Activated CD8-positive, alpha-beta T cell treated with anti-CD3 and anti-CD28 coated beads for 36 hours (primary cell): ENCODE measurements at regions not wholly inside any gene's neighbourhood (a gene's known extent, or its start where the extent isn't known, plus 50 kb on each side); places are given as distances from the start of the nearest gene placed in this dataset.
"Not testable (repeated sequence)": the region's sequence is repeated elsewhere in the genome, so short reads cannot be mapped to it uniquely, and the experiment has no call there.

Experiments
- ATAC-seq: fragments of 200-7000 bp; cut with Tn5 transposase; one replicate; pipeline ENCODE4 v1.10.0; 2021; ENCODE audit warnings: mild to moderate bottlenecking, moderate library complexity
- CTCF ChIA-PET: fragments of 350-600 bp; sonication (Branson Sonifier 250); formaldehyde crosslinking; loops from one replicate; lab custom pipeline; 2021; ENCODE audit warnings: antibody characterized with exemption; lab: Charles Lee
- POLR2A ChIA-PET: fragments of 350-600 bp; sonication (Branson Sonifier 250); formaldehyde crosslinking; loops from one replicate; lab custom pipeline; 2021; ENCODE audit warnings: antibody characterized with exemption; lab: Charles Lee
- DNase-seq: peaks from one replicate; pipeline ENCODE4 v3.0.0-alpha.2; 2020
- H3K27ac Mint-ChIP-seq: one replicate; pipeline ENCODE4 v1.8.0; 2021; ENCODE audit warnings: mild to moderate bottlenecking, mixed read lengths
- H3K27me3 Mint-ChIP-seq: one replicate; pipeline ENCODE4 v1.8.0; 2021; ENCODE audit warnings: mixed read lengths
- H3K36me3 Mint-ChIP-seq: one replicate; pipeline ENCODE4 v1.8.0; 2021; ENCODE audit warnings: low read depth, mixed read lengths
- H3K4me1 Mint-ChIP-seq: one replicate; pipeline ENCODE4 v1.8.0; 2021; ENCODE audit warnings: low read depth, mixed read lengths
- H3K4me3 Mint-ChIP-seq: one replicate; pipeline ENCODE4 v1.8.0; 2021; ENCODE audit warnings: mild to moderate bottlenecking, moderate library complexity, mixed read lengths
- H3K9me3 Mint-ChIP-seq: one replicate; pipeline ENCODE4 v1.8.0; 2021; ENCODE audit warnings: mixed read lengths
- intact Hi-C: fragments of 100-400 bp; cut with micrococcal nuclease; formaldehyde crosslinking; loops from one replicate; pipeline ENCODE4 v1.10.0; 2022
- TF ChIP-seq, protein P1 (sequence below): fragments of 200-600 bp; IDR thresholded peaks from one replicate; pipeline ENCODE4 v1.8.0; 2022; ENCODE audit warnings: antibody characterized with exemption, mild to moderate bottlenecking

DNA sequence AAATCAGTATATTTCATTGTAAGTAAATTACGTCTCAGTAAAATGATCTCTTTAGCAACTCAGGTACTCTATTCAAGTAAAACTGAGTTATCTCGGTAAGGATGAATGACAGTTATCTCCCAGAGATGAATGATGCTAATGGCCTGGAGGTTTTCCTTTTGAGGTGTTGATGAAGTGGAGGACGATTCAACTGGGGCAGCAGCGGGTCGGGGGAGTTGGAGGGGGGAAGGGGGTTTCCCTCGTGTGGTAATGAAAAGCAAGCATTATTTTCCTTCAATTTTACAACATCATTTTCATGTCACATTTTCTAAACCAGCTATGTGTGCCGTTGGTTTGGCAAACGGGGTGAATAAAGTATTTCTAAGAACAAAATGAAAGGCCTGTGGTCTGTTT is 92.4 kb upstream of the ATXN3L start:
- Mint-ChIP-seq H3K4me1 (no peaks in the 10 kb centered on the region), H3K36me3 (no peaks in the 10 kb centered on the region), H3K27ac (no peak overlapping the region), H3K4me3 (no peak overlapping the region), H3K27me3 (no peaks in the 10 kb centered on the region), H3K9me3 (no peaks in the 10 kb centered on the region)
- TF ChIP-seq, protein P1, sequence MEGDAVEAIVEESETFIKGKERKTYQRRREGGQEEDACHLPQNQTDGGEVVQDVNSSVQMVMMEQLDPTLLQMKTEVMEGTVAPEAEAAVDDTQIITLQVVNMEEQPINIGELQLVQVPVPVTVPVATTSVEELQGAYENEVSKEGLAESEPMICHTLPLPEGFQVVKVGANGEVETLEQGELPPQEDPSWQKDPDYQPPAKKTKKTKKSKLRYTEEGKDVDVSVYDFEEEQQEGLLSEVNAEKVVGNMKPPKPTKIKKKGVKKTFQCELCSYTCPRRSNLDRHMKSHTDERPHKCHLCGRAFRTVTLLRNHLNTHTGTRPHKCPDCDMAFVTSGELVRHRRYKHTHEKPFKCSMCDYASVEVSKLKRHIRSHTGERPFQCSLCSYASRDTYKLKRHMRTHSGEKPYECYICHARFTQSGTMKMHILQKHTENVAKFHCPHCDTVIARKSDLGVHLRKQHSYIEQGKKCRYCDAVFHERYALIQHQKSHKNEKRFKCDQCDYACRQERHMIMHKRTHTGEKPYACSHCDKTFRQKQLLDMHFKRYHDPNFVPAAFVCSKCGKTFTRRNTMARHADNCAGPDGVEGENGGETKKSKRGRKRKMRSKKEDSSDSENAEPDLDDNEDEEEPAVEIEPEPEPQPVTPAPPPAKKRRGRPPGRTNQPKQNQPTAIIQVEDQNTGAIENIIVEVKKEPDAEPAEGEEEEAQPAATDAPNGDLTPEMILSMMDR: no peak
- intact Hi-C loops: no loop called here
- ChIA-PET POLR2A (no interaction called here), CTCF (no interaction called here)
- DNase-seq: no peak
- ATAC-seq: no peak

DNA sequence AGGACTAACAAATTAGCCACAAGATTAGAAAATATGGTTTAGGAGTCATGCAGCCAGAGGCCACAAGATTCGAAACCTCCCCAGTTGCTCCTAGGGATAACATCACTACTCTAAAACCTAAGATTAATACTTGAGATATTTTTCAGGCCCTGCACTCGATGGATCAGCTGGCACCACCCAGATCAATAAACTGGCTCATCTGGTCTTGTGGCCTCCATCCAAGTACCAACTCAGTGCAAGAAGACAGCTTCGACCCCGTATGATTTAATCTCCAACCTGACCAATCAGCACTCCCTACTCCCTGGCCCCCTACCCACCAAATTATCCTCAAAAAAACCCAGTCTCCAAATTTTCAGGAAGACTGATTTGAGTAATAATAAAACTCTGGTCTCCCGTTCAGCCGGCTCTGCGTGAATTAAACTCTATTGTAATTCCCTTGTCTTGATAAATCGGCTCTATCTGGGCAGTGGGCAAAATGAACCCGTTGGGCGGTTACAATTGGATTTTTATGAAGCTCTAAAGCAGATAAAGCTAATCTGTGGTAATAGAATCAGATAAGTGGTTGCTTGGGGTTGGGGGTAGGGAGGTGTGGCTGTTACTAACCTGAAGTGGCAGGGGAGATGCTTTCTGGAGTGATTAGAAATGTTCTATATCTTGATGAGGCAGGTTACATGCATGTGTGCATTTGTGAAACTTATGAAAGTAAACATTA is 91.8 kb upstream of the ATXN3L start:
- TF ChIP-seq, protein P1: no peak
- ChIA-PET CTCF (no interaction called here), POLR2A (no interaction called here)
- Mint-ChIP-seq H3K36me3 (no peaks in the 10 kb centered on the region), H3K4me1 (no peaks in the 10 kb centered on the region), H3K4me3 (no peak overlapping the region), H3K27me3 (no peaks in the 10 kb centered on the region), H3K9me3 (no peaks in the 10 kb centered on the region), H3K27ac (no peak overlapping the region)
- DNase-seq (no peak), ATAC-seq (no peak)
- intact Hi-C loops: no loop called here

DNA sequence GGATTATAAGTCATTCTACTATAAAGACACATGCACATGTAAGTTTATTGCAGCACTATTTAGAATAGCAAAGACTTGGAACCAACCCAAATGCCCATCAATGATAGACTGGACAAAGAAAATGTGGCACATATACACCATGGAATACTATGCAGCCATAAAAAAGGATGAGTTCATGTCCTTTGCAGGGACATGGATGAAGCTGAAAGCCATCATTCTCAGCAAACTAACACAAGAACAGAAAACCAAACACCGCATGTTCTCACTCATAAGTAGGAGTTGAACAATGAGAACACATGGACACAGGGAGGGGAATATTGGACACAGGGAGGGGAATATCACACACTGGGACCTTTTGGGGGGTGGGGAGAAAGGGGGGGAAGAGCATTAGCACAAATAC is 88.7 kb upstream of the ATXN3L start:
- H3K27me3 Mint-ChIP-seq, DNase-seq, CTCF ChIA-PET, H3K27ac Mint-ChIP-seq, H3K36me3 Mint-ChIP-seq, POLR2A ChIA-PET, ATAC-seq, intact Hi-C loops, H3K4me3 Mint-ChIP-seq, H3K9me3 Mint-ChIP-seq, H3K4me1 Mint-ChIP-seq: not testable (repeated sequence)

DNA sequence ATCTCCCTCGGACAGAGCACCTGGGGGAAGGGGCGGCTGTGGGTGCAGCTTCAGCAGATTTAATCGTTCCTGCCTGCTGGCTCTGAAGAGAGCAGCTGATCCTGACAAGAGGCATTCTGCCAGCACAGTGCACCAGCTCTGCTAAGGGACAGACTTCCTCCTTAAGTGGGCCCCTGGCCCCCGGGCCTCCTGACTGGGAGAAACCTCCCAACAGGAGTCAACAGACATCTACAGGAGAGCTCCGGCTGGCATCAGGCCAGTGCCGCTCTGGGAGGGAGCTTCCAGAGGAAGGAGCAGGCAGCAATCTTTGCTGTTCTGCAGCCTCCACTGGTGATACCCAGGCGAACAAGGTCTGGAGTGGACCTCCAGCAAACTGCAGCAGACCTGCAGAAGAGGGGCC is 84.9 kb upstream of the ATXN3L start:
- H3K4me1 Mint-ChIP-seq, H3K9me3 Mint-ChIP-seq, H3K36me3 Mint-ChIP-seq, H3K27me3 Mint-ChIP-seq, H3K27ac Mint-ChIP-seq, DNase-seq, intact Hi-C loops, H3K4me3 Mint-ChIP-seq, ATAC-seq, CTCF ChIA-PET: not testable (repeated sequence)
- POLR2A ChIA-PET: interaction anchor here (0.9 kb wide), 1 partner anchor 76 kb away, joined by 3 read pairs; no protein-coding TSS in a partner anchor

DNA sequence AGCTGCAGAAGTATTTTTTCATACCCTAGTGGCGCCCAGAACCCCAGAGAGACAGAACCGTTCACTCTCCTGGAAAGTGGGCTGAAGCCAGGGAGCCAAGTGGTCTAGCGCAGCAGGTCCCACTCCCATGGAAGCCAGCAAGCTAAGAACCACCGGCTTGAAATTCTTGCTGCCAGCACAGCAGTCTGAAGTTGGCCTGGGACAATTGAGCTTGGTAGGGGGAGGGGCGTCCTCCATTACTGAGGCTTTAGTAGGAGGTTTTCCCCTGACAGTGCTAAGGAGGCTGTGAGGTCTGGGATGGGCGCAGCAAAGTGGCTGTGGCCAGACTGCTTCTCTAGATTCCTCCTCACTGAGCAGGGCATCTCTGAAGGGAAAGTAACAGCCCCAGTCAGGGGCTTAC is 84.5 kb upstream of the ATXN3L start:
- TF ChIP-seq, protein P1: no peak
- CTCF ChIA-PET: no interaction called here
- Mint-ChIP-seq H3K4me1 (no peaks in the 10 kb centered on the region), H3K36me3 (no peaks in the 10 kb centered on the region), H3K4me3 (no peak overlapping the region), H3K9me3 (peaks cover 3% of the 10 kb centered on the region), H3K27ac (no peak overlapping the region), H3K27me3 (no peaks in the 10 kb centered on the region)
- intact Hi-C loops: no loop called here
- POLR2A ChIA-PET: no interaction called here
- ATAC-seq: no peak
- DNase-seq: no peak

DNA sequence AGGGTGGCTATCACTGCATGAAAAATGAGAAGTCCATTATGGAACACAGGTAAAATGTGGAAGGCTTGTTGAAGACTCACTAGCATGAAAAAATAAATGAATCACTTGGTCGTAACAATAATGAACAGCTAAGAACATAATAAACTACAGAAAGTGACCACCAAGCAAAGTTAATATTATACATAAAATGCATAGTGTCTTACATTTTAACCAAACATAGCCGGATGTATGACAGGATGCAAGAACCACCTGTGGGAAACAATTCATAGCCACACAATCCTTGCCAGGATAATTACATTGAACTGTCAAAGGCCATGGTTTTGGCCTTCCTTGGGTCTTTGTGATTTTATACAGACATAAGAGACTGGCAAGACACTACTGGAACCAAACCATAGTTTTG is 81.9 kb upstream of the ATXN3L start:
- ChIA-PET POLR2A (no interaction called here), CTCF (no interaction called here)
- Mint-ChIP-seq H3K4me1 (peaks cover 11% of the 10 kb centered on the region), H3K36me3 (no peaks in the 10 kb centered on the region), H3K4me3 (no peak overlapping the region), H3K9me3 (peaks cover 3% of the 10 kb centered on the region), H3K27me3 (no peaks in the 10 kb centered on the region), H3K27ac (no peak overlapping the region)
- DNase-seq: no peak
- intact Hi-C loops: no loop called here
- ATAC-seq: no peak
- TF ChIP-seq, protein P1: no peak
